Mesenchymal stem cell (in vitro differentiated cells and primary cell): ENCODE measurements at regions not wholly inside any gene's neighbourhood (a gene's known extent, or its start where the extent isn't known, plus 50 kb on each side); places are given as distances from the start of the nearest gene placed in this dataset.

Experiments used
- DNase-seq: peaks from one replicate; pipeline ENCODE4 v3.0.0-alpha.2; 2013
- H2AFZ ChIP-seq: one replicate; pipeline ENCODE4 v1.6.1; 2013; ENCODE audit warnings: low read depth, mild to moderate bottlenecking, control low read depth, inconsistent platforms, low read length, moderate library complexity
- H2AK5ac ChIP-seq: 2 replicates; pipeline ENCODE4 v1.6.1; 2013; ENCODE audit warnings: low read length, moderate library complexity, mild to moderate bottlenecking, inconsistent platforms; ENCODE audit not compliant: severe bottlenecking
- H2BK120ac ChIP-seq: one replicate; pipeline ENCODE4 v1.6.1; 2013; ENCODE audit warnings: low read depth, mild to moderate bottlenecking, inconsistent platforms, low read length, moderate library complexity
- H2BK12ac ChIP-seq, 2 experiments: one replicate each; pipeline ENCODE4 v1.6.1; 2013; ENCODE audit warnings: inconsistent platforms in 2 of 2, low read length in 2 of 2, mild to moderate bottlenecking in 2 of 2, moderate library complexity in 2 of 2, control low read depth in 1 of 2
- H2BK15ac ChIP-seq: one replicate; pipeline ENCODE4 v1.6.1; 2013; ENCODE audit warnings: mild to moderate bottlenecking, low read depth, inconsistent platforms; ENCODE audit not compliant: poor library complexity, severe bottlenecking
- H2BK5ac ChIP-seq: 2 replicates; pipeline ENCODE4 v1.6.1; 2013; ENCODE audit warnings: low read depth, mild to moderate bottlenecking, low read length, control low read depth, inconsistent platforms; ENCODE audit not compliant: poor library complexity, severe bottlenecking
- H3K14ac ChIP-seq, 2 experiments: one replicate each; pipeline ENCODE4 v1.6.1; 2013; ENCODE audit warnings: inconsistent platforms in 2 of 2, low read length in 2 of 2, control low read depth in 1 of 2, mild to moderate bottlenecking in 1 of 2, moderate library complexity in 1 of 2
- H3K18ac ChIP-seq, 2 experiments: one replicate each; pipeline ENCODE4 v1.6.1; 2013; ENCODE audit warnings: inconsistent platforms in 2 of 2, low read length in 2 of 2, control low read depth in 1 of 2, low read depth in 1 of 2, mild to moderate bottlenecking in 1 of 2
- H3K23ac ChIP-seq, 2 experiments: one replicate each; pipeline ENCODE4 v1.6.1; 2013; ENCODE audit warnings: inconsistent platforms in 2 of 2, low read length in 2 of 2, mild to moderate bottlenecking in 2 of 2, moderate library complexity in 2 of 2, control low read depth in 1 of 2
- H3K27ac ChIP-seq: 2 replicates; pipeline ENCODE4 v1.5.1; 2013; ENCODE audit warnings: mild to moderate bottlenecking, moderate library complexity, low read length, control low read depth, inconsistent platforms; ENCODE audit not compliant: poor library complexity, severe bottlenecking
- H3K27me3 ChIP-seq, 2 experiments: 2 replicates each; pipeline versions ENCODE4 v1.6.1 to v1.7.0; 2013; ENCODE audit warnings: low read length in 2 of 2, mild to moderate bottlenecking in 2 of 2, moderate library complexity in 2 of 2, control low read depth in 1 of 2, inconsistent platforms in 1 of 2; ENCODE audit not compliant: control insufficient read depth in 1 of 2, insufficient read depth in 1 of 2
- H3K36me3 ChIP-seq, 2 experiments: 2 replicates each; pipeline versions ENCODE4 v1.6.1 to v1.7.0; 2013; ENCODE audit warnings: low read length in 2 of 2, control low read depth in 1 of 2, inconsistent platforms in 1 of 2, low read depth in 1 of 2, mild to moderate bottlenecking in 1 of 2; ENCODE audit not compliant: insufficient read depth in 2 of 2, control insufficient read depth in 1 of 2
- H3K4ac ChIP-seq, 2 experiments: one replicate each; pipeline ENCODE4 v1.6.1; 2013; ENCODE audit warnings: inconsistent platforms in 2 of 2, low read length in 2 of 2, mild to moderate bottlenecking in 2 of 2, moderate library complexity in 2 of 2, control low read depth in 1 of 2, low read depth in 1 of 2
- H3K4me1 ChIP-seq: 2 replicates; pipeline ENCODE4 v1.6.1; 2013; ENCODE audit warnings: low read depth, low read length, control low read depth; ENCODE audit not compliant: control insufficient read depth, insufficient read depth
- H3K4me2 ChIP-seq: 2 replicates; pipeline ENCODE4 v1.6.1; 2013; ENCODE audit warnings: low read length, mild to moderate bottlenecking, inconsistent platforms; ENCODE audit not compliant: poor library complexity, severe bottlenecking
- H3K4me3 ChIP-seq, 2 experiments: 2 replicates each; pipeline versions ENCODE4 v1.5.1 to v1.7.0; 2013; ENCODE audit warnings: low read length in 2 of 2, mild to moderate bottlenecking in 2 of 2, control low read depth in 1 of 2, low read depth in 1 of 2; ENCODE audit not compliant: insufficient read depth in 1 of 2
- H3K79me1 ChIP-seq: replicated peaks from 2 replicates; pipeline ENCODE4 v1.6.1; 2013; ENCODE audit warnings: mild to moderate bottlenecking, control low read depth, low read length, inconsistent platforms; ENCODE audit not compliant: poor library complexity, severe bottlenecking
- H3K9ac ChIP-seq: 2 replicates; pipeline ENCODE4 v1.7.0; 2013; ENCODE audit warnings: mild to moderate bottlenecking, low read length, moderate library complexity
- H3K9me3 ChIP-seq: 2 replicates; pipeline ENCODE4 v1.7.0; 2013; ENCODE audit warnings: mild to moderate bottlenecking, low read length; ENCODE audit not compliant: control insufficient read depth
- H4K8ac ChIP-seq: one replicate; pipeline ENCODE4 v1.6.1; 2013; ENCODE audit warnings: inconsistent platforms, mild to moderate bottlenecking, low read length, moderate library complexity
- H4K91ac ChIP-seq: one replicate; pipeline ENCODE4 v1.6.1; 2013; ENCODE audit warnings: mild to moderate bottlenecking, low read length, inconsistent platforms
- WGBS: methylation state at CpG from one replicate; pipeline ENCODE4 v1.1.7; 2013; ENCODE audit warnings: mixed read lengths; 5-methylcytosine and 5-hydroxymethylcytosine counted together

DNA sequence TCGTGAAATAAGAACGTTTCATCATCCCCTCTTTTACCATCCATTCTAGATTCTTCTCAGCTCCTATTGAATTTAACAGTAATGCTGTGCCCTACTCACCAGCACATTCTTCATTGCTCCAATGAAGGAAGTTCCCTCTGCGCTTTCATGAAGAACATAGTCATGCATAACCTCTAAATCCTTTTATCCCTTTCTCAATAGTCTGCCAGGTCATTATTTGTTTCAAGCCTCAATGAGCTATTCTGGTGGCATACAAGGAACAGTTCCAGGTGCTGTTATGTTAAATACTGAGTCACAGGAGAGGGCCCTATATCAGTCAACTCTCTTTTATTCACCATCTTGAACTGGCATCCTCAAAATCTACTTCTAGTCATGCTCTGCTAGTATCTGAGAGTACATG, 381.0 kb downstream of the GPATCH2 start:
- Histone ChIP-seq H3K36me3 (no peaks in the 10 kb centered on the region), H3K79me1 (no peaks in the 10 kb centered on the region), H2AFZ (no peak overlapping the region), H2AK5ac (no peak overlapping the region), H3K18ac (no peak overlapping the region), H3K4me2 (no peak overlapping the region), H3K23ac (no peak overlapping the region), H3K27ac (no peak overlapping the region), H2BK5ac (no peak overlapping the region), H2BK15ac (no peak overlapping the region), H3K4ac (no peak overlapping the region), H3K4me3 (no peak overlapping the region), H4K91ac (no peak overlapping the region), H2BK12ac (no peak overlapping the region), H4K8ac (no peak overlapping the region), H3K4me1 (no peaks in the 10 kb centered on the region), H3K9me3 (peaks cover 2% of the 10 kb centered on the region), H3K9ac (no peak overlapping the region), H3K27me3 (no peaks in the 10 kb centered on the region), H2BK120ac (no peak overlapping the region), H3K14ac (no peak overlapping the region)
- no peak for DNase-seq
- whole genome bisulfite sequencing: 97% methylated on average over 3 of the region's 3 CpGs

DNA sequence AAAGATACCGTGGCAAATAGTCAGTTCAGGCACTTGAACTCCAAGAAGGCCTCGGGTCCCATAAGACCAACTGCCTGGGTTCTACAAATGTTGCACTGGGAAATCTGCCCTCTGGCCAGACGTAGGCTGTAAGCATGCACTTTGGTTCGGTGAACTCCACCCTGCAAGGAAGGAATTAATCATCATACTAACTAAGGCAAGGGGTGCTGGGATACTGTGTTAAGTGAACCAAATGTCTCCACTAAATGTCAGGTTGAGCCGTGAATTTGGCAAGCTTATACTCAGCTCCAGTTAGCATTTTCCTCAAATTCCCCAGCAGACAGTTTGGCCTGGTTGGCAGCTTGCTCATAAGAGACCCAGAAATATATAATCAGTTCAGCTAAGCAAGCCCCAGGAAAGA, 385.9 kb downstream of the GPATCH2 start:
- H3K36me3 ChIP-seq: no peaks in the 10 kb centered on the region
- 81% methylated on average over 4 of the region's 5 CpGs for WGBS
- H4K91ac ChIP-seq: no peak overlapping the region
- H3K4me2 ChIP-seq: no peak overlapping the region
- H2AFZ ChIP-seq: no peak overlapping the region
- no peak overlapping the region for H2BK12ac ChIP-seq
- DNase-seq: no peak
- H3K4ac ChIP-seq: no peak overlapping the region
- peaks cover 2% of the 10 kb centered on the region for H3K9me3 ChIP-seq
- no peak overlapping the region for H4K8ac ChIP-seq
- H3K79me1 ChIP-seq: no peaks in the 10 kb centered on the region
- no peak overlapping the region for H3K14ac ChIP-seq
- H2BK5ac ChIP-seq: no peak overlapping the region
- H2AK5ac ChIP-seq: no peak overlapping the region
- no peak overlapping the region for H3K9ac ChIP-seq
- H2BK120ac ChIP-seq: no peak overlapping the region
- H3K27me3 ChIP-seq: peaks cover 0 to 2% of the 10 kb centered on the region in 2 experiments
- H3K18ac ChIP-seq: no peak overlapping the region
- no peak overlapping the region for H2BK15ac ChIP-seq
- no peak overlapping the region for H3K27ac ChIP-seq
- no peak overlapping the region for H3K4me3 ChIP-seq
- H3K23ac ChIP-seq: no peak overlapping the region
- no peaks in the 10 kb centered on the region for H3K4me1 ChIP-seq

DNA sequence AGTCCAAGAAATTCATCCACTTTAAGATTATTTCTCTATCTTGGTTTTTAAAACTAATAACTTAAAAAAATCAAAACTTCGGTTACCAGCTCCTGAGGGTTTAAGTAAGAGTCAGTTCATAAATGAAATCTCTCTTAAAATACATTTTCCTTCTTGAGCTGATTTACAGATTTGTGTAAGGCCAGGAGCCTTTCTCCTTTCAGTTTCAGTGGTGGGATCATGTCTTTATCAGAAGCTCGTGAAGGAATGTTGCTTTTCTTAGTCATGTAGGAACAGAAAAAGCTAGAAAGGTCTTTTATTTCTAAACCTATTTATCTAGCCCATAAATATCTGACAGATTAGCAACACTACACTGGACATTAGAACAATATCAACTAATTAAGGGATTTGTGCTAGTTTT, 390.2 kb downstream of the GPATCH2 start:
- H3K23ac ChIP-seq: no peak overlapping the region

DNA sequence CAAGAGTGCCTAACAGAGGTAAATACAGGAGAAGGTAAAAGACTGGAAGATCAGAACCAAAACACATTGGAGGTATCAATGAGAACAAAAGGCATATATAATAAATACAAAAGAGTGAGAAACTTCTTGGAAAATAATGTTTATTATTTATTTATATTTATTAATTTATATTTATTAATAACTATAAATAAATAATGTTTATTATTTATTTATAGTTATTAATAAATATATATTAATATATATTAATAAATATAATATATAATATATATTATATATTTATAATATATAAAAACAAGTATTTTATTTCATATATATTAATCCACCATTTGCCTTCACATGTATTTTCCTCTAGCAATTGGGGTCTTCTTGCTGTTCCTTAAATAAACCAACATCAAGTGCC, 391.9 kb downstream of the GPATCH2 start:
- Histone ChIP-seq H3K4me3 (no peak overlapping the region), H2AFZ (no peak overlapping the region), H4K91ac (no peak overlapping the region), H3K36me3 (no peaks in the 10 kb centered on the region), H3K23ac (no peak overlapping the region), H3K4ac (no peak overlapping the region), H3K4me1 (no peaks in the 10 kb centered on the region), H3K4me2 (no peak overlapping the region), H2BK12ac (no peak overlapping the region), H2AK5ac (no peak overlapping the region), H3K27ac (no peak overlapping the region), H3K27me3 (peaks cover 0 to 2% of the 10 kb centered on the region in 2 experiments), H3K79me1 (no peaks in the 10 kb centered on the region), H2BK5ac (no peak overlapping the region), H3K18ac (no peak overlapping the region), H2BK120ac (no peak overlapping the region), H3K14ac (no peak overlapping the region), H3K9me3 (no peaks in the 10 kb centered on the region), H2BK15ac (no peak overlapping the region), H4K8ac (no peak overlapping the region), H3K9ac (no peak overlapping the region)
- DNase-seq: no peak

More for the DNA sequence above, 390.2 kb downstream of the GPATCH2 start:
- Histone ChIP-seq H3K4me3 (no peak overlapping the region), H3K9me3 (no peaks in the 10 kb centered on the region), H2AFZ (no peak overlapping the region), H3K36me3 (no peaks in the 10 kb centered on the region), H2AK5ac (no peak overlapping the region), H2BK5ac (no peak overlapping the region), H4K8ac (no peak overlapping the region), H3K4me2 (no peak overlapping the region), H3K14ac (no peak overlapping the region), H3K4ac (no peak overlapping the region), H2BK120ac (no peak overlapping the region), H2BK12ac (no peak overlapping the region), H3K27me3 (peaks cover 0 to 2% of the 10 kb centered on the region in 2 experiments), H3K4me1 (no peaks in the 10 kb centered on the region), H3K9ac (no peak overlapping the region), H4K91ac (no peak overlapping the region), H3K79me1 (no peaks in the 10 kb centered on the region), H2BK15ac (no peak overlapping the region), H3K27ac (no peak overlapping the region), H3K18ac (no peak overlapping the region)
- no peak for DNase-seq
- WGBS: no CpG with 5 or more reads among the region's 2 CpGs
